Fibroblast of villous mesenchyme (primary cell): ENCODE measurements at regions not wholly inside any gene's neighbourhood (a gene's known extent, or its start where the extent isn't known, plus 50 kb on each side); places are given as distances from the start of the nearest gene placed in this dataset.

Experiments
- DNase-seq: peaks from one replicate; pipeline ENCODE4 v3.0.0-alpha.2; 2010; ENCODE audit warnings: low read depth
- H3K4me3 ChIP-seq: 2 replicates; pipeline ENCODE4 v1.5.1; 2011; ENCODE audit warnings: low read depth, mild to moderate bottlenecking, low read length
- CTCF ChIP-seq: IDR thresholded peaks from 2 replicates; pipeline ENCODE4 v1.5.1; 2012; ENCODE audit warnings: low read depth, mild to moderate bottlenecking, low read length; ENCODE audit not compliant: insufficient read depth

- TF ChIP-seq CTCF: no peak
- H3K4me3 ChIP-seq: no peak overlapping the region
- peak; percentile 2 for DNase-seq
Measured at GRCh38 chr5:106680330-106680729, 990.4 kb downstream of the EFNA5 start.

- TF ChIP-seq CTCF: no peak
- H3K4me3 ChIP-seq: no peak overlapping the region
- no peak for DNase-seq
Measured at GRCh38 chr5:106677057-106677456, 993.7 kb downstream of the EFNA5 start.

GRCh38 chr5:106675687-106676086 lies 995.0 kb downstream of the EFNA5 start:
- no peak for DNase-seq
- no peak overlapping the region for H3K4me3 ChIP-seq
- TF ChIP-seq CTCF: no peak

- no peak overlapping the region for H3K4me3 ChIP-seq
- no peak for DNase-seq
- no peak for TF ChIP-seq CTCF
Measured at GRCh38 chr5:106673941-106674340, 996.8 kb downstream of the EFNA5 start.

- DNase-seq: no peak
- no peak overlapping the region for H3K4me3 ChIP-seq
- no peak for TF ChIP-seq CTCF
Measured at GRCh38 chr5:106661866-106662265, 1008.9 kb downstream of the EFNA5 start.

GRCh38 chr5:106660681-106661080 lies 1010.1 kb downstream of the EFNA5 start:
- H3K4me3 ChIP-seq: no peak overlapping the region
- no peak for TF ChIP-seq CTCF
- DNase-seq: no peak

- DNase-seq: no peak
- TF ChIP-seq CTCF: no peak
- no peak overlapping the region for H3K4me3 ChIP-seq
Measured at GRCh38 chr5:106658150-106658549, 1012.6 kb downstream of the EFNA5 start.
